GM19324 (cell line): ENCODE measurements at regions not wholly inside any gene's neighbourhood (a gene's known extent, or its start where the extent isn't known, plus 50 kb on each side); places are given as distances from the start of the nearest gene placed in this dataset.

ENCODE experiments used
- ATAC-seq: cut with Tn5 transposase; IDR thresholded peaks from one replicate; pipeline ENCODE4 v1.9.1; 2021; ENCODE audit warnings: mild to moderate bottlenecking, moderate library complexity; ENCODE audit not compliant: unreplicated experiment, low FRiP score

- ATAC-seq, result no peak
Observed at GRCh38 chr6:167672738-167673137, 154.0 kb upstream of the AFDN start.

GRCh38 chr6:167673946-167674345 is 152.8 kb upstream of the AFDN start:
- ATAC-seq, result no peak

GRCh38 chr6:167674486-167674885 is 152.2 kb upstream of the AFDN start:
- ATAC-seq, result no peak

GRCh38 chr6:167676000-167676665 is 150.6 kb upstream of the AFDN start:
- no peak for ATAC-seq

- ATAC-seq, result no peak
Observed at GRCh38 chr6:167676666-167677421, 149.9 kb upstream of the AFDN start.

- no peak for ATAC-seq
Observed at GRCh38 chr6:167677422-167677789, 149.3 kb upstream of the AFDN start.

GRCh38 chr6:167678102-167679101 is 148.3 kb upstream of the AFDN start:
- no peak for ATAC-seq

- ATAC-seq, result no peak
Observed at GRCh38 chr6:167679122-167679736, 147.5 kb upstream of the AFDN start.

GRCh38 chr6:167679790-167680604 is 146.7 kb upstream of the AFDN start:
- ATAC-seq, result no peak

GRCh38 chr6:167680605-167681149 is 146.0 kb upstream of the AFDN start:
- ATAC-seq, result no peak

- no peak for ATAC-seq
Observed at GRCh38 chr6:167682125-167682524, 144.6 kb upstream of the AFDN start.

- no peak for ATAC-seq
Observed at GRCh38 chr6:167682546-167683027, 144.1 kb upstream of the AFDN start.

- no peak for ATAC-seq
Observed at GRCh38 chr6:167683028-167683862, 143.5 kb upstream of the AFDN start.

- ATAC-seq, result no peak
Observed at GRCh38 chr6:167684276-167685104, 142.2 kb upstream of the AFDN start.

- no peak for ATAC-seq
Observed at GRCh38 chr6:167685654-167686053, 141.1 kb upstream of the AFDN start.

GRCh38 chr6:167686204-167686893 is 140.4 kb upstream of the AFDN start:
- no peak for ATAC-seq

GRCh38 chr6:167687116-167687725 is 139.5 kb upstream of the AFDN start:
- ATAC-seq, result no peak
